ENCODE measurements at regions not wholly inside any gene's neighbourhood (a gene's known extent, or its start where the extent isn't known, plus 50 kb on each side); places are given as distances from the start of the nearest gene placed in this dataset.

- TF ChIP-seq ZBTB26 (tag by site-specific recombination; optimal IDR thresholded peaks at IDR 0.05) (no peak), TSHZ1 (tag by site-specific recombination; IDR thresholded peaks at IDR 0.05; ENCODE audit: borderline replicate concordance) (no peak), ZSCAN23 (tag by site-specific recombination; IDR thresholded peaks at IDR 0.05) (no peak), MZF1 (tag by site-specific recombination; IDR thresholded peaks at IDR 0.05; ENCODE audit: borderline replicate concordance) (no peak), ZBTB20 (tag by site-specific recombination; IDR thresholded peaks at IDR 0.05) (no peak), ZEB2 (tag by site-specific recombination; IDR thresholded peaks at IDR 0.05) (no peak), ZNF610 (tag by site-specific recombination; IDR thresholded peaks at IDR 0.05; ENCODE audit: borderline replicate concordance) (no peak), ZNF391 (tag by site-specific recombination; IDR thresholded peaks at IDR 0.05; ENCODE audit: borderline replicate concordance, low read depth) (no peak)
- ChIA-PET POLR2A (no interaction called here), CTCF (no interaction called here)
- no peak overlapping the region for H3K4me3 ChIP-seq (ENCODE audit: low read depth, low read length)
- no peak overlapping the region for H3K27ac ChIP-seq (ENCODE audit: extremely low read depth, low read depth, low read length)
- peaks cover 21% of the 10 kb centered on the region for H3K4me1 ChIP-seq (ENCODE audit: control insufficient read depth, insufficient read depth, low read length)
- H3K36me3 ChIP-seq (ENCODE audit: control insufficient read depth in 2 of 2, insufficient read depth in 1 of 2, low read length in 2 of 2) = no peaks in the 10 kb centered on the region
- no peaks in the 10 kb centered on the region for H3K9me3 ChIP-seq (ENCODE audit: control insufficient read depth, insufficient read depth, low read depth, low read length)
Measured at GRCh38 chr3:191958980-191959671, 498.2 kb downstream of the PYDC2 start.

GRCh38 chr3:191959876-191960413 is 499.0 kb downstream of the PYDC2 start:
- no peak overlapping the region for H3K27ac ChIP-seq (ENCODE audit: extremely low read depth, low read depth, low read length)
- POLR2A ChIA-PET = no interaction called here
- peaks cover 21% of the 10 kb centered on the region for H3K4me1 ChIP-seq (ENCODE audit: control insufficient read depth, insufficient read depth, low read length)
- H3K4me3 ChIP-seq (ENCODE audit: low read depth, low read length) = no peak overlapping the region
- TF ChIP-seq ZNF571 (tag by site-specific recombination; IDR thresholded peaks at IDR 0.05) (no peak), ZNF514 (tag by site-specific recombination; IDR thresholded peaks at IDR 0.05) (no peak), ZNF416 (tag by site-specific recombination; IDR thresholded peaks at IDR 0.05) (no peak), ZNF639 (tag by site-specific recombination; IDR thresholded peaks at IDR 0.05) (no peak), ZNF629 (tag by site-specific recombination; IDR thresholded peaks at IDR 0.05) (no peak), PBX3 (CRISPR knock-in tag; IDR thresholded peaks at IDR 0.05) (no peak), FEZF1 (tag by site-specific recombination; IDR thresholded peaks at IDR 0.05) (no peak), ZNF792 (tag by site-specific recombination; IDR thresholded peaks at IDR 0.05) (no peak), PRDM6 (tag by site-specific recombination; IDR thresholded peaks at IDR 0.05) (0 out of 2 replicates have a peak, but pooled peaks have one; percentile 33), ZBTB17 (tag by site-specific recombination; IDR thresholded peaks at IDR 0.05) (peak; percentile 48; the same call in 1 of the 2 replicates)
- CTCF ChIA-PET = no interaction called here
- no peaks in the 10 kb centered on the region for H3K36me3 ChIP-seq (ENCODE audit: control insufficient read depth in 2 of 2, insufficient read depth in 1 of 2, low read length in 2 of 2)
- H3K9me3 ChIP-seq (ENCODE audit: control insufficient read depth, insufficient read depth, low read depth, low read length) = no peaks in the 10 kb centered on the region

Data from HEK293 (cell line).